ENCODE measurements at regions not wholly inside any gene's neighbourhood (a gene's known extent, or its start where the extent isn't known, plus 50 kb on each side); places are given as distances from the start of the nearest gene placed in this dataset.

DNA sequence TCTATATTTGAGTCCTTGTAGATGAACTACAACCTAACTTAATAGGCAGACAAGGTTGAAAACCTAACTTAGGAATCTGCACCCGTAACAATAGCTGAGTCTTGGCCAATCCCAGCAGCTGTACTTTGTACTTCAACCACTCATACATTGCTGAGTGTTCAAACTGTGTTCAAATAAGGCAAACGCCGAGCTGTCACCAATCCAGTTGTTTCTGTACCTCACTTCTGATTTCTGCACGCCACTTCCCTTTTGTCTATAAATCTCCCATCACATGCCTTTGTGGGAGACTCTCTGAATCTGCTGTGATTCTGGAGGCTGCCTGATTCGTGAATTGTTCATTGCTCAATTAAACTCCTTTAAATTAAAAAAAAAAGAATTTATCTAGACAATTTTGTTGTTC, 167.8 kb upstream of the TUT7 start:
- TF ChIP-seq CTCF (IDR thresholded peaks at IDR 0.05 in 8 of 11, conservative IDR thresholded peaks at IDR 0.05 in 3 of 11) (no peak), POLR2AphosphoS5 (IDR thresholded peaks at IDR 0.05) (no peak), POLR2A (IDR thresholded peaks at IDR 0.05) (no peak)

All from spleen (tissue), 7 donors.